ENCODE measurements at regions not wholly inside any gene's neighbourhood (a gene's known extent, or its start where the extent isn't known, plus 50 kb on each side); places are given as distances from the start of the nearest gene placed in this dataset.
"Not testable (repeated sequence)": the region's sequence is repeated elsewhere in the genome, so short reads cannot be mapped to it uniquely, and the experiment has no call there.

GRCh38 chrX:34493086-34493485 is 164.0 kb downstream of the TMEM47 start:
- DNase-seq (ENCODE audit: low read depth): no peak
- no peak overlapping the region for H3K4me3 ChIP-seq (ENCODE audit: low read length)
- TF ChIP-seq, protein P1, sequence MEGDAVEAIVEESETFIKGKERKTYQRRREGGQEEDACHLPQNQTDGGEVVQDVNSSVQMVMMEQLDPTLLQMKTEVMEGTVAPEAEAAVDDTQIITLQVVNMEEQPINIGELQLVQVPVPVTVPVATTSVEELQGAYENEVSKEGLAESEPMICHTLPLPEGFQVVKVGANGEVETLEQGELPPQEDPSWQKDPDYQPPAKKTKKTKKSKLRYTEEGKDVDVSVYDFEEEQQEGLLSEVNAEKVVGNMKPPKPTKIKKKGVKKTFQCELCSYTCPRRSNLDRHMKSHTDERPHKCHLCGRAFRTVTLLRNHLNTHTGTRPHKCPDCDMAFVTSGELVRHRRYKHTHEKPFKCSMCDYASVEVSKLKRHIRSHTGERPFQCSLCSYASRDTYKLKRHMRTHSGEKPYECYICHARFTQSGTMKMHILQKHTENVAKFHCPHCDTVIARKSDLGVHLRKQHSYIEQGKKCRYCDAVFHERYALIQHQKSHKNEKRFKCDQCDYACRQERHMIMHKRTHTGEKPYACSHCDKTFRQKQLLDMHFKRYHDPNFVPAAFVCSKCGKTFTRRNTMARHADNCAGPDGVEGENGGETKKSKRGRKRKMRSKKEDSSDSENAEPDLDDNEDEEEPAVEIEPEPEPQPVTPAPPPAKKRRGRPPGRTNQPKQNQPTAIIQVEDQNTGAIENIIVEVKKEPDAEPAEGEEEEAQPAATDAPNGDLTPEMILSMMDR (IDR thresholded peaks at IDR 0.05; ENCODE audit: insufficient read depth, low read depth, low read length, missing control alignments): no peak

- no peak for DNase-seq (ENCODE audit: low read depth)
- TF ChIP-seq, protein P1 (IDR thresholded peaks at IDR 0.05; ENCODE audit: insufficient read depth, low read depth, low read length, missing control alignments): no peak
- H3K4me3 ChIP-seq (ENCODE audit: low read length): no peak overlapping the region
Measured at GRCh38 chrX:34491126-34491525, 166.0 kb downstream of the TMEM47 start.

- no peak overlapping the region for H3K4me3 ChIP-seq (ENCODE audit: low read length)
- DNase-seq (ENCODE audit: low read depth): no peak
- TF ChIP-seq, protein P1 (IDR thresholded peaks at IDR 0.05; ENCODE audit: insufficient read depth, low read depth, low read length, missing control alignments): no peak
Measured at GRCh38 chrX:34487364-34487763, 169.7 kb downstream of the TMEM47 start.

- H3K4me3 ChIP-seq (ENCODE audit: low read length): no peak overlapping the region
- no peak for DNase-seq (ENCODE audit: low read depth)
- TF ChIP-seq, protein P1 (IDR thresholded peaks at IDR 0.05; ENCODE audit: insufficient read depth, low read depth, low read length, missing control alignments): no peak
Measured at GRCh38 chrX:34483980-34484379, 173.1 kb downstream of the TMEM47 start.

DNA sequence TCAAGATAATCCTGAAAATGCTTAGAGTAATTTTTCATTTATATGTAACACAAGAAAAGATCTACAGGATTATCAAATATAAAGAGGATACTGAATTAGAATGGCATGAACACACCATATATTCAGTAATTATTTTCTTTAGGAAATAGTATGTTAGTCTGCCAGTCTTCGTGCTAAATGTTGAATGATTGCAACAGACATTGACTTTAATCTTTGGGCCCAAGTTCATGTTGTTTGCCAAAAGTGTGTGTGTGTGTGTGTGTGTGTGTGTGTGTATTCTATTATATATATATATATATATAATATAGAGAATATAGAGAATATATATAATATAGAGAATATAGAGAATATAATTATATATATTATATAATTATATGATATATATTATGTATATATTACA is 186.6 kb downstream of the TMEM47 start:
- DNase-seq (ENCODE audit: low read depth): no peak
- TF ChIP-seq, protein P1 (IDR thresholded peaks at IDR 0.05; ENCODE audit: insufficient read depth, low read depth, low read length, missing control alignments): no peak
- no peak overlapping the region for H3K4me3 ChIP-seq (ENCODE audit: low read length)

DNA sequence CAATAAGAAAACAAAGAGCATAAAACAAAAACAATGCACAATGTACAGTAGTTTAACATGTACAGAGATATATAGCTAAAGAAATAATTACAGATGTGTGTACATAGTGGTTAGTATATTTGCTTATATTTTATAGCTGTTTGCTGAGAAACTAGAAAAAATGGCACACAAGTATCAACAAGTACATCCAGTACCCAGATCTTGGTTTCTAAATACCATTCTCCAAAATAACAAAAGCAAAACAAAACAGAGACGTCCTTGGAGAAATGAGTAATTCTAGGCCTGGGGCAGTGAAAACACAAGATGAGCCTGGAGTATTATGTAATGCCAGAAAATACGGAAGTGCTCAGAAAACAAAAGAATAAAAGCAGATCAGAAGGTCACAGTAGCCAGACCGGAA is 189.6 kb downstream of the TMEM47 start:
- H3K4me3 ChIP-seq (ENCODE audit: low read length): no peak overlapping the region
- TF ChIP-seq, protein P1 (IDR thresholded peaks at IDR 0.05; ENCODE audit: insufficient read depth, low read depth, low read length, missing control alignments): no peak
- peak; percentile 61 for DNase-seq (ENCODE audit: low read depth)

DNA sequence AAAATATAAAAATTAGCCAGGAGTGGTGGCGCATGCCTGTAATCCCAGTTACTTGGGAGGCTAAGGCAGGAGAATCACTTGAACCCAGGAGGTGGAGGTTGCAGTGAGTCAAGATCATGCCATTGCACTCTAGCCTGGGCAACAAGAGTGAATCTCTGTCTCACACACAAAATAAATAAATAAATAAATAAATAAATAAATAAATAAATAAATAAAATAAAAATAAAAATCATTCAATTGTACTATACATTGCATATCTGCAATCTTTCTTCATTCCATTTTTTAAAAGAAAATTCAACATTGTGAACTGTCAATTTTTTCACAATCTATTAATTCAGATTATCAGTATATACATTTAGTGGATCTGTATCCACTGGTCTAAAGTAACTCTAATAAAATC is 193.9 kb downstream of the TMEM47 start:
- DNase-seq (ENCODE audit: low read depth): not testable (repeated sequence)

GRCh38 chrX:34457850-34458249 is 199.2 kb downstream of the TMEM47 start:
- not testable (repeated sequence) for H3K4me3 ChIP-seq (ENCODE audit: low read length); DNase-seq (ENCODE audit: low read depth)

More for the DNA sequence above, 193.9 kb downstream of the TMEM47 start:
- H3K4me3 ChIP-seq (ENCODE audit: low read length): not testable (repeated sequence)
